Mesenchymal stem cell (in vitro differentiated cells and primary cell): ENCODE measurements at regions not wholly inside any gene's neighbourhood (a gene's known extent, or its start where the extent isn't known, plus 50 kb on each side); places are given as distances from the start of the nearest gene placed in this dataset.

Experiments
- DNase-seq: peaks from one replicate; pipeline ENCODE4 v3.0.0-alpha.2; 2013
- H2AFZ ChIP-seq: one replicate; pipeline ENCODE4 v1.6.1; 2013; ENCODE audit warnings: low read depth, mild to moderate bottlenecking, control low read depth, inconsistent platforms, low read length, moderate library complexity
- H2AK5ac ChIP-seq: 2 replicates; pipeline ENCODE4 v1.6.1; 2013; ENCODE audit warnings: low read length, moderate library complexity, mild to moderate bottlenecking, inconsistent platforms; ENCODE audit not compliant: severe bottlenecking
- H2BK120ac ChIP-seq: one replicate; pipeline ENCODE4 v1.6.1; 2013; ENCODE audit warnings: low read depth, mild to moderate bottlenecking, inconsistent platforms, low read length, moderate library complexity
- H2BK12ac ChIP-seq, 2 experiments: one replicate each; pipeline ENCODE4 v1.6.1; 2013; ENCODE audit warnings: inconsistent platforms in 2 of 2, low read length in 2 of 2, mild to moderate bottlenecking in 2 of 2, moderate library complexity in 2 of 2, control low read depth in 1 of 2
- H2BK15ac ChIP-seq: one replicate; pipeline ENCODE4 v1.6.1; 2013; ENCODE audit warnings: mild to moderate bottlenecking, low read depth, inconsistent platforms; ENCODE audit not compliant: poor library complexity, severe bottlenecking
- H2BK5ac ChIP-seq: 2 replicates; pipeline ENCODE4 v1.6.1; 2013; ENCODE audit warnings: low read depth, mild to moderate bottlenecking, low read length, control low read depth, inconsistent platforms; ENCODE audit not compliant: poor library complexity, severe bottlenecking
- H3K14ac ChIP-seq, 2 experiments: one replicate each; pipeline ENCODE4 v1.6.1; 2013; ENCODE audit warnings: inconsistent platforms in 2 of 2, low read length in 2 of 2, control low read depth in 1 of 2, mild to moderate bottlenecking in 1 of 2, moderate library complexity in 1 of 2
- H3K18ac ChIP-seq, 2 experiments: one replicate each; pipeline ENCODE4 v1.6.1; 2013; ENCODE audit warnings: inconsistent platforms in 2 of 2, low read length in 2 of 2, control low read depth in 1 of 2, low read depth in 1 of 2, mild to moderate bottlenecking in 1 of 2
- H3K23ac ChIP-seq, 2 experiments: one replicate each; pipeline ENCODE4 v1.6.1; 2013; ENCODE audit warnings: inconsistent platforms in 2 of 2, low read length in 2 of 2, mild to moderate bottlenecking in 2 of 2, moderate library complexity in 2 of 2, control low read depth in 1 of 2
- H3K27ac ChIP-seq: 2 replicates; pipeline ENCODE4 v1.5.1; 2013; ENCODE audit warnings: mild to moderate bottlenecking, moderate library complexity, low read length, control low read depth, inconsistent platforms; ENCODE audit not compliant: poor library complexity, severe bottlenecking
- H3K27me3 ChIP-seq, 2 experiments: 2 replicates each; pipeline versions ENCODE4 v1.6.1 to v1.7.0; 2013; ENCODE audit warnings: low read length in 2 of 2, mild to moderate bottlenecking in 2 of 2, moderate library complexity in 2 of 2, control low read depth in 1 of 2, inconsistent platforms in 1 of 2; ENCODE audit not compliant: control insufficient read depth in 1 of 2, insufficient read depth in 1 of 2
- H3K36me3 ChIP-seq, 2 experiments: 2 replicates each; pipeline versions ENCODE4 v1.6.1 to v1.7.0; 2013; ENCODE audit warnings: low read length in 2 of 2, control low read depth in 1 of 2, inconsistent platforms in 1 of 2, low read depth in 1 of 2, mild to moderate bottlenecking in 1 of 2; ENCODE audit not compliant: insufficient read depth in 2 of 2, control insufficient read depth in 1 of 2
- H3K4ac ChIP-seq, 2 experiments: one replicate each; pipeline ENCODE4 v1.6.1; 2013; ENCODE audit warnings: inconsistent platforms in 2 of 2, low read length in 2 of 2, mild to moderate bottlenecking in 2 of 2, moderate library complexity in 2 of 2, control low read depth in 1 of 2, low read depth in 1 of 2
- H3K4me1 ChIP-seq: 2 replicates; pipeline ENCODE4 v1.6.1; 2013; ENCODE audit warnings: low read depth, low read length, control low read depth; ENCODE audit not compliant: control insufficient read depth, insufficient read depth
- H3K4me2 ChIP-seq: 2 replicates; pipeline ENCODE4 v1.6.1; 2013; ENCODE audit warnings: low read length, mild to moderate bottlenecking, inconsistent platforms; ENCODE audit not compliant: poor library complexity, severe bottlenecking
- H3K4me3 ChIP-seq, 2 experiments: 2 replicates each; pipeline versions ENCODE4 v1.5.1 to v1.7.0; 2013; ENCODE audit warnings: low read length in 2 of 2, mild to moderate bottlenecking in 2 of 2, control low read depth in 1 of 2, low read depth in 1 of 2; ENCODE audit not compliant: insufficient read depth in 1 of 2
- H3K79me1 ChIP-seq: replicated peaks from 2 replicates; pipeline ENCODE4 v1.6.1; 2013; ENCODE audit warnings: mild to moderate bottlenecking, control low read depth, low read length, inconsistent platforms; ENCODE audit not compliant: poor library complexity, severe bottlenecking
- H3K9ac ChIP-seq: 2 replicates; pipeline ENCODE4 v1.7.0; 2013; ENCODE audit warnings: mild to moderate bottlenecking, low read length, moderate library complexity
- H3K9me3 ChIP-seq: 2 replicates; pipeline ENCODE4 v1.7.0; 2013; ENCODE audit warnings: mild to moderate bottlenecking, low read length; ENCODE audit not compliant: control insufficient read depth
- H4K8ac ChIP-seq: one replicate; pipeline ENCODE4 v1.6.1; 2013; ENCODE audit warnings: inconsistent platforms, mild to moderate bottlenecking, low read length, moderate library complexity
- H4K91ac ChIP-seq: one replicate; pipeline ENCODE4 v1.6.1; 2013; ENCODE audit warnings: mild to moderate bottlenecking, low read length, inconsistent platforms
- WGBS: methylation state at CpG from one replicate; pipeline ENCODE4 v1.1.7; 2013; ENCODE audit warnings: mixed read lengths; 5-methylcytosine and 5-hydroxymethylcytosine counted together

DNA sequence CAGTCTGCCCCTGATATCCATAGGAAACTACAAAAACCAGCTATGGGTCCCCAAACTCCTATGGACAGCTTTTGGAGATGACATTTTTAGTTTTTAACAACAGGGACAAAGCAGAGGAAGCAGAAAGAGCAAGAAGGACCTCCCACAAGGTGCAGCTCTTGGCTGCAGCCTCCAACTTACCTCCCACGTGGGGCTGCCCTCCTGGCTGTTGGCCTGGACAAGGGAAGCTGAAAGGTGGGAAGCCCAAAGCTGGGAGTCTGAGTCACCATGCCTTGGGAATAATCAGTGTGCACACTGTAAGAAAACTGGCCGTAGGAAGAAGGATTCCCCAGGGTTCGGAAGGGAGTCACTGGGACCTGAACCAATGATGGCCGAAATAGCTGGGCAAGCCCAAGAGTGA lies 51.8 kb upstream of the PAX1 start:
- Histone ChIP-seq H3K27me3 (no peaks in the 10 kb centered on the region), H2BK120ac (no peak overlapping the region), H2BK15ac (no peak overlapping the region), H3K4me2 (no peak overlapping the region), H2AK5ac (no peak overlapping the region), H3K4me3 (no peak overlapping the region), H2BK5ac (no peak overlapping the region), H2BK12ac (no peak overlapping the region), H3K4me1 (no peaks in the 10 kb centered on the region), H4K8ac (no peak overlapping the region), H3K79me1 (no peaks in the 10 kb centered on the region), H3K36me3 (no peaks in the 10 kb centered on the region), H3K23ac (no peak overlapping the region), H3K14ac (no peak overlapping the region), H3K27ac (no peak overlapping the region), H3K9ac (no peak overlapping the region), H3K18ac (no peak overlapping the region), H4K91ac (no peak overlapping the region), H2AFZ (no peak overlapping the region), H3K4ac (no peak overlapping the region), H3K9me3 (no peaks in the 10 kb centered on the region)
- no peak for DNase-seq
- WGBS = 62% methylated on average over 3 of the region's 4 CpGs

DNA sequence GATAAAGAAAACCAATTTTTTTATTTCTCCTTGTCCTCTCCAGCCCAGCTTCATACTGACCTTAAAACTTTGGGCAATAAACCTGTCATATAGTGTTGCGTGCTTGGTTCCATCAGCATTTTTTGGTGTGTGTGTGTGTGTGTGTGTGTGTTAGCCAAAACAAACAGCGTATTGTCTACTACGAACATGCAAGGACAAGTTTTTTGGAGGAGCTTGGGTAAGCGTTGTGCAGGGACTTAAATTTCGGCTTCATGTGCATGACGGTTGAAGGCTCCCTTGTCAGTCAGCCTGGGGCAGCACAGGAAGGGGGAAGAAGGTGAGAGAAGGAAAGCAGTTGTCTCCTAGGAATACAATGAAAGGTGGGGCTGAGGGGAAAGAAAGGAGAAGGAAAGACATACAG lies 62.0 kb upstream of the PAX1 start:
- Histone ChIP-seq H3K36me3 (no peaks in the 10 kb centered on the region), H2BK120ac (no peak overlapping the region), H2AK5ac (no peak overlapping the region), H3K27me3 (peaks cover 0 to 2% of the 10 kb centered on the region in 2 experiments), H2AFZ (no peak overlapping the region), H3K9ac (no peak overlapping the region), H3K4me2 (no peak overlapping the region), H2BK5ac (no peak overlapping the region), H4K91ac (no peak overlapping the region), H3K79me1 (no peaks in the 10 kb centered on the region), H3K4me1 (no peaks in the 10 kb centered on the region), H3K14ac (no peak overlapping the region), H3K23ac (no peak overlapping the region), H2BK15ac (no peak overlapping the region), H4K8ac (no peak overlapping the region), H3K18ac (no peak overlapping the region), H3K4me3 (no peak overlapping the region), H2BK12ac (no peak overlapping the region), H3K27ac (no peak overlapping the region), H3K4ac (no peak overlapping the region), H3K9me3 (peaks cover 15% of the 10 kb centered on the region)
- WGBS = 60% methylated on average over 6 of the region's 6 CpGs
- no peak for DNase-seq

DNA sequence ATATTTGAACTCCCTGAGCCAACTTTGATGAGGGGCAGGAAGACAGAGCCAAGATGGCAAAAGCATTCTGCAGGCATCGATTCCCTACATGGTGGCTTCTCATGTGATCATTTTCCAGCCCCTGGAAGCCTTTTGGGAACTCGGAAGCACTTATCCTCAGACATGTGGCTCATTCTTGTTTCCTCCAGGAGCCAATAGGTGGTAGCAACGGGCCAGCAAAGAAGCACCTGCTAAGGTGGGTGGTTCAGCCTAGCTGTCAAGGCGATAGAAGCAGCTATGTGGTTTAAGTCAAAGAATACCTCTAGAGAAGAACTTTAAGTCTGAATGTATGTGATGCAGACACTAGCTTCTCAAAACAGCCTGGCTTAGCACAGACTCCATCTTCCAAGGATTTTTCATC lies 64.9 kb upstream of the PAX1 start:
- H3K4ac ChIP-seq = no peak overlapping the region
- H2BK120ac ChIP-seq = no peak overlapping the region
- H3K18ac ChIP-seq = no peak overlapping the region
- DNase-seq = no peak
- H3K27ac ChIP-seq = no peak overlapping the region
- H2BK15ac ChIP-seq = no peak overlapping the region
- H4K8ac ChIP-seq = no peak overlapping the region
- peaks cover 0 to 2% of the 10 kb centered on the region in 2 experiments for H3K27me3 ChIP-seq
- H3K23ac ChIP-seq = no peak overlapping the region
- no peak overlapping the region for H2AFZ ChIP-seq
- no peak overlapping the region for H4K91ac ChIP-seq
- no peak overlapping the region for H2BK5ac ChIP-seq
- no peak overlapping the region for H3K14ac ChIP-seq
- WGBS = 6% methylated on average over 3 of the region's 4 CpGs
- H2BK12ac ChIP-seq = no peak overlapping the region
- no peak overlapping the region for H3K9ac ChIP-seq
- no peak overlapping the region for H3K4me2 ChIP-seq
- no peaks in the 10 kb centered on the region for H3K4me1 ChIP-seq
- H3K36me3 ChIP-seq = no peaks in the 10 kb centered on the region
- H3K79me1 ChIP-seq = no peaks in the 10 kb centered on the region
- no peak overlapping the region for H3K4me3 ChIP-seq
- H3K9me3 ChIP-seq = peaks cover 2% of the 10 kb centered on the region
- no peak overlapping the region for H2AK5ac ChIP-seq

DNA sequence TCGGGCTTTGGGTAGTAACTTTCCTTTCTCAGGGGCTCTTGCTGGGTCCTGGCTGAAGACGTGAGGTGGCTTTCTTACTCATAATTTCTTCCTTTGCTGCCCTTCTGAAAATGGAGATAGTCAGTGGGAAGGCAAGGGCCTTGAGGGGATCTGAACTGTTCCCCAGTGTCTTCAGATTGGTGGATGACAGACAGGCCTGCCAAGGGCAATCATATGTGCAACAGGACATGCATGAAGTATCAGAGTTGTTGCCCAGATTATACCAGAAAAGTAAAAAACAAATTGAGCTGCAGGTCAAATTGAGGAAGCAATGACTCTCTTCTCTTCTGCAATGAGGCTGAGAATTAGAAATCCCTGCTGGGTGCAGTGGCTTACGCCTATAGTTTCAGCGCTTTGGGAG lies 71.6 kb upstream of the PAX1 start:
- no peak overlapping the region for H2AFZ ChIP-seq
- H3K23ac ChIP-seq = no peak overlapping the region
- no peak for DNase-seq
- no peak overlapping the region for H3K27ac ChIP-seq
- no peaks in the 10 kb centered on the region for H3K27me3 ChIP-seq
- H3K9me3 ChIP-seq = no peaks in the 10 kb centered on the region
- H2AK5ac ChIP-seq = no peak overlapping the region
- H3K18ac ChIP-seq = no peak overlapping the region
- H2BK12ac ChIP-seq = no peak overlapping the region
- H3K9ac ChIP-seq = no peak overlapping the region
- no peak overlapping the region for H4K8ac ChIP-seq
- no peaks in the 10 kb centered on the region for H3K36me3 ChIP-seq
- no peak overlapping the region for H2BK5ac ChIP-seq
- H2BK120ac ChIP-seq = no peak overlapping the region
- H4K91ac ChIP-seq = no peak overlapping the region
- H3K79me1 ChIP-seq = no peaks in the 10 kb centered on the region
- H3K4ac ChIP-seq = no peak overlapping the region
- 79% methylated on average over 4 of the region's 4 CpGs for WGBS
- H3K14ac ChIP-seq = no peak overlapping the region
- no peaks in the 10 kb centered on the region for H3K4me1 ChIP-seq
- no peak overlapping the region for H3K4me2 ChIP-seq
- H3K4me3 ChIP-seq = no peak overlapping the region
- no peak overlapping the region for H2BK15ac ChIP-seq
